Astrocyte of the cerebellum (primary cell): ENCODE measurements at regions not wholly inside any gene's neighbourhood (a gene's known extent, or its start where the extent isn't known, plus 50 kb on each side); places are given as distances from the start of the nearest gene placed in this dataset.

Source experiments
- DNase-seq: peaks from one replicate; pipeline ENCODE4 v3.0.0-alpha.2; 2011; ENCODE audit warnings: low read depth
- H3K4me3 ChIP-seq: 2 replicates; pipeline ENCODE4 v1.5.1; 2011; ENCODE audit warnings: mild to moderate bottlenecking, low read depth, low read length, moderate library complexity
- in situ Hi-C: cut with HindIII; loops from 2 replicates; pipeline ENCODE4 v1.10.0; 2017; ENCODE audit warnings: low sequenced_read_pairs
- TF ChIP-seq, protein P1 (sequence below): IDR thresholded peaks from 2 replicates; pipeline ENCODE4 v1.5.1; 2012; ENCODE audit warnings: low read length, low read depth, moderate library complexity, mild to moderate bottlenecking; ENCODE audit errors: missing control alignments

DNA sequence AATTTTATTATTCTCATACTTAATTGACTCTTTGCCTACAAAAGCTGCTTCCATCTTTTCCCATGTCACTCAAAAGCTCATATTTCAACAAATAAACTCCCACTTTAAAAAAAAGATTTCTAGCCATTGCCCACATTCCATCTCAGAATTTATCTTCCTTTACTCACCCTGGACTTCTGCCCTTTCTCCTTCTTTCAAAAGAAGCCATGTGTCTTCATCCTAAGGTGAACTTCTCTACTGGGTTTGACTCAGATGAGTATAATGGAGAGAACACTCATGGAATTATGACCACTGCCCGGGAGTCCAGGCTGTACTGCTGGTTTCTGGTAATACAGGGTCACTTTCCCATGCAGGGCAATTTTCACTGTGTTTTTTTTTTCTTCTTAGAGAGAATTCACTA is 548.5 kb upstream of the ZNF462 start:
- no peak overlapping the region for H3K4me3 ChIP-seq
- TF ChIP-seq, protein P1, sequence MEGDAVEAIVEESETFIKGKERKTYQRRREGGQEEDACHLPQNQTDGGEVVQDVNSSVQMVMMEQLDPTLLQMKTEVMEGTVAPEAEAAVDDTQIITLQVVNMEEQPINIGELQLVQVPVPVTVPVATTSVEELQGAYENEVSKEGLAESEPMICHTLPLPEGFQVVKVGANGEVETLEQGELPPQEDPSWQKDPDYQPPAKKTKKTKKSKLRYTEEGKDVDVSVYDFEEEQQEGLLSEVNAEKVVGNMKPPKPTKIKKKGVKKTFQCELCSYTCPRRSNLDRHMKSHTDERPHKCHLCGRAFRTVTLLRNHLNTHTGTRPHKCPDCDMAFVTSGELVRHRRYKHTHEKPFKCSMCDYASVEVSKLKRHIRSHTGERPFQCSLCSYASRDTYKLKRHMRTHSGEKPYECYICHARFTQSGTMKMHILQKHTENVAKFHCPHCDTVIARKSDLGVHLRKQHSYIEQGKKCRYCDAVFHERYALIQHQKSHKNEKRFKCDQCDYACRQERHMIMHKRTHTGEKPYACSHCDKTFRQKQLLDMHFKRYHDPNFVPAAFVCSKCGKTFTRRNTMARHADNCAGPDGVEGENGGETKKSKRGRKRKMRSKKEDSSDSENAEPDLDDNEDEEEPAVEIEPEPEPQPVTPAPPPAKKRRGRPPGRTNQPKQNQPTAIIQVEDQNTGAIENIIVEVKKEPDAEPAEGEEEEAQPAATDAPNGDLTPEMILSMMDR: no peak
- DNase-seq: no peak
- in situ Hi-C loops: no loop called here

DNA sequence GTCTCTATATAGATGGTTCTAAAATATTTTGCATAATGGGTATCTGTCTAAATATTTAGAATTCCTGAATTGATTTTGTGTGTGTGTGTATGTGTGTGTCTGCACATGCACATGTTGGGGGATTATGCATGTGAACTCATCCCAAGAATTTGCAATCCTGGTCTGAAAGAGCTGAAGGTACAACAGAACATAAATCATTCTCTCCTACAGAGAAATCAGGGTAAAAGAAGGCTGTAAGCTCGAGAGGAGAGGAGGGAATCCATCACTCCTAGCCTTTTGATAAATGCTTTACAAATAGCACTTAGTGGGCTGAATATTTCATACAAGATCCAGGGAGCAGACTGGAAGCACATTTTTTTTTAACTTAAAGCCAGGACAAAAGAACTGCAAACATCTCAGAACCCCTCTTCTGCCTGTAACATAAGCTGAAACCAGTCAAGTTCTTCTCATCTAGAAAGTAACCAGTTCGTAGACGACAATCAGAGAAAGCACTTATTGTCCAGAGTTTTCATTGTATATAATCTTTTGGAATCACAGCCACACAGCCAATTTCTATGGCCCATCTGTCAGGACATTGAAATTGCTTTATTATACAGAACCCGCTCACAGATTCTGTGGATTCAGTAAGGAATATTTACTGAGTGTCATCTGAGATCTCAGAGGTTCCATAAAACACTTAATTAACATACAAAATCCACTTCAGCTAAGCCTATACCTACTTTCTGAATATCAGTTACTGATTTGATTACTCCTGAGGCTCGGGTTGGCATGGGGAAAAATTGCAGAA is 541.4 kb upstream of the ZNF462 start:
- in situ Hi-C loops: no loop called here
- DNase-seq: no peak
- TF ChIP-seq, protein P1: no peak
- H3K4me3 ChIP-seq: no peak overlapping the region

DNA sequence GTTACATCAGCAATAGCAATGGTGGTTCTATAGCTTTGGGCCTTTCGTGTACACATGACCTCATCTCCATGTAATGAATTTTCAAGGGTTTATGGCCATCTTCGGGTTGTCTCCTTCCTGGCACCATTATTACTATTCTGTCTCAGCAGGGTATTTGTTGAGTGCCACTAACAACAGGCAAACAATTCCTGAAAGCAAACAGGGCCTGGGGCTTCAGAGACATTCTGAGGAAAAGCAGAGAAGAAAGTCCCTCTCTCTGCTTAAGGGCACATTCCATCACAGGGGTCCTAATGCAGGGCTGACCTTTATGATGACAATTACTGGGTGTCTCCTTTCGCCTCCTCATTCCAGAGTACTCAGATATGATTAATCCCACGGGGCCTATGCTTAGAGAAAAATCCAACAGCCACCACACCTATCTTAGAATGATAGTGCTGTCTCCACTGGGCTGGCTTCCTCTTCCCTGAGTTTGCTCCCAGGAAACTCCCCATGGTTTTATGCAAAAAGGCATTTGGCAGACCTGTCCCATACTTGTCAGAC is 540.2 kb upstream of the ZNF462 start:
- H3K4me3 ChIP-seq: no peak overlapping the region
- no peak for DNase-seq
- TF ChIP-seq, protein P1: no peak
- in situ Hi-C loops: no loop called here

DNA sequence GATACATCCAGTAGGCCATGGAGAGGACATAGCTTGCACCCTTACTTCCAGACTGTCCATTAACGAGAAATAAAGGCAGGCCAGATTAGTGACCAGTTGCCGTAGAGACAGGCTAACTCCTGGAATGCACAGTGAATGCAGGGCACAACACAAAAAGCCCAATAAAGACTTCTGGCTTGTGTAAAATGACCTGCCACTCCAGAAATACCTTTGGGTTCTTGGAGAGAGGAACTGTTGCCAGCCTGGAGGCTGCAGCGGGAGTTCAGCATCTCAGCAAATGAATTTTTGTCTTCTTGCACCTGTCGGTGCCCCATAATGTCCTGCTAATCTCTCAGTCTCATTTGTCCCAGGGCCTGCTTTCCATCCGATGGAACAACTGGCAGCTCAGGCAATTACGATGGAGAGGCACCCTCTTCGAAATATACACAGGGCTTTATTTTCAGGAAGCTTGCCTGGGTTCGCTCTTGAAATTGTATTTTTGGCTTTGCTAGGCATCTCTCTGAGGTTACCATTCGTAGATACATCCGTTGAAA is 538.8 kb upstream of the ZNF462 start:
- DNase-seq: no peak
- no peak overlapping the region for H3K4me3 ChIP-seq
- TF ChIP-seq, protein P1: no peak
- in situ Hi-C loops: no loop called here

DNA sequence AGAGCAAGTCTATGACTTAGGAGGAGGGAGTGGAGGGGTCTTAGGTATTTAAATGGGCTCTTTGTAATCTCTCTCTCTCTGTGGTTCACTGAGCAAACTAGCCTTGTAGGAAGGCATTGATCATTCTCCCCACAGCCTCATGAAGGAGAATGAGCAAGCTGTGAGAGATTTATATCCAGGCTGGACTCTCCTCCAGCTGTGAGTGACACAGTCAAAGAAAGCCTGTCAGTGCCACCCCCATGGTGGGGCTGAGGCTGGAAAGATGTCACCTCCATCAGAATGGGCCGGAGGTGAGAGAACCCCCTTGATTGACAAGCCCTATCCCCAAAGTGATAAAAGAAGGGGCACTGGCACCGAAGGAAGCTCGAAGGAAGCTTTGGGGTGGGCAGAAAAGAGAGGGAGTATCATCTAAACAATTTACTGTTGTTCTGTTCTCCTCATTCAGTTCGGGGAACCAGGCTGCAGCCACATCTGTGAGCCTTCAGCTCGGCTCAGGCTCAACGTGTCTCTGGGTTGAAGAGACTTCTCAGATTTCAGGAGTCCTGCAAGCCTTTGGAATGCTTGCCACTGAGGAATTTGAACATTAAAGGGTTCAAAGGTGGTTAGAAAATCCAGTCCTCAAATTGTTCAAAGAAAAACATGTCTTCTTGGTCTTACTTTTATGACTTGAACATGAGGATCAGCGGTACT is 538.2 kb upstream of the ZNF462 start:
- in situ Hi-C loops: no loop called here
- TF ChIP-seq, protein P1: no peak
- no peak for DNase-seq
- no peak overlapping the region for H3K4me3 ChIP-seq

DNA sequence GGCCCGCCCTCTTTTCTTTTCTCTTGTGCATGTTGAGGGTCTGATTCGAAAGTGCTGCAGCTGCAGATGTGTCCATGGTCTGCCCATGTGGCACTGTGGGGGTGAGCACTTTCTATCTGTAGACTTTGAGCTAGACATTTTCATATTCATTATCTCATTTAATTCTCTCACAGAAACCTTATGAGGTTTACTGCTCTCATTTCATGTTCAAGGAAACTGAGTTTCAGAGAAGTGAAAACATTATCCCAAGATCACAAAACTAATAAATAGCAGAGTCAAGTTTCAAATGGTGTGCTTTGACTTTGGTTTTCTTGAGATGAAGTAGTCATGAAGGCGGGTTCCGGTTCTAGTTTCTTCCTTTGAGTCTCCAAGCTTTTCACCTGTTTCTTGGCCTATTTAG is 536.5 kb upstream of the ZNF462 start:
- DNase-seq: no peak
- TF ChIP-seq, protein P1: no peak
- in situ Hi-C loops: no loop called here
- H3K4me3 ChIP-seq: no peak overlapping the region
